Endodermal cell (in vitro differentiated cells): ENCODE measurements at regions not wholly inside any gene's neighbourhood (a gene's known extent, or its start where the extent isn't known, plus 50 kb on each side); places are given as distances from the start of the nearest gene placed in this dataset.

Experiments
- DNase-seq: peaks from one replicate; pipeline ENCODE4 v3.0.0-alpha.2; 2017
- H3K27ac ChIP-seq: 2 replicates; pipeline ENCODE4 v1.5.1; 2013; ENCODE audit warnings: mild to moderate bottlenecking, low read depth, low read length, moderate library complexity
- H3K27me3 ChIP-seq: 2 replicates; pipeline ENCODE4 v1.6.1; 2013; ENCODE audit warnings: mild to moderate bottlenecking, low read length, moderate library complexity; ENCODE audit not compliant: insufficient read depth, control insufficient read depth, poor library complexity, severe bottlenecking
- H3K36me3 ChIP-seq: 2 replicates; pipeline ENCODE4 v1.7.0; 2013; ENCODE audit warnings: mild to moderate bottlenecking, low read length, moderate library complexity; ENCODE audit not compliant: control insufficient read depth, insufficient read depth
- H3K4me1 ChIP-seq: one replicate; pipeline ENCODE4 v1.7.0; 2013; ENCODE audit warnings: low read length; ENCODE audit not compliant: control insufficient read depth, insufficient read depth
- H3K4me3 ChIP-seq: 2 replicates; pipeline ENCODE4 v1.5.1; 2013; ENCODE audit warnings: mild to moderate bottlenecking, low read length, moderate library complexity
- H3K9ac ChIP-seq: 2 replicates; pipeline ENCODE4 v1.6.1; 2013; ENCODE audit warnings: mild to moderate bottlenecking, low read length, moderate library complexity; ENCODE audit not compliant: poor library complexity, severe bottlenecking; ENCODE audit errors: extremely low read depth
- H3K9me3 ChIP-seq: 2 replicates; pipeline ENCODE4 v1.6.1; 2013; ENCODE audit warnings: mild to moderate bottlenecking, low read length, moderate library complexity; ENCODE audit not compliant: control insufficient read depth
- H3K27ac Mint-ChIP-seq: 2 replicates; pipeline ENCODE4 v1.8.0; 2020; ENCODE audit warnings: mixed read lengths
- H3K27me3 Mint-ChIP-seq: 2 replicates; pipeline ENCODE4 v1.8.0; 2021; ENCODE audit warnings: mild to moderate bottlenecking, mixed read lengths; ENCODE audit not compliant: insufficient read depth
- H3K36me3 Mint-ChIP-seq: 2 replicates; pipeline ENCODE4 v1.8.0; 2020; ENCODE audit warnings: low read depth, mixed read lengths
- H3K4me1 Mint-ChIP-seq: 2 replicates; pipeline ENCODE4 v1.8.0; 2020; ENCODE audit warnings: mixed read lengths
- H3K4me3 Mint-ChIP-seq: 2 replicates; pipeline ENCODE4 v1.8.0; 2020; ENCODE audit warnings: mild to moderate bottlenecking, moderate library complexity, mixed read lengths
- H3K9me3 Mint-ChIP-seq: 2 replicates; pipeline ENCODE4 v1.8.0; 2020; ENCODE audit warnings: mild to moderate bottlenecking, mixed read lengths
- WGBS, 2 experiments: methylation state at CpG; one replicate each; pipeline versions ENCODE4 v1.1.5 to v1.1.7; 2013; ENCODE audit warnings: missing lambda C conversion rate in 2 of 2, mixed read lengths in 1 of 2; ENCODE audit not compliant: insufficient coverage in 1 of 2, insufficient read length in 1 of 2; 5-methylcytosine and 5-hydroxymethylcytosine counted together
- TF ChIP-seq, protein P1 (sequence below): fragments of 200-600 bp; sonication (generic); conservative IDR thresholded peaks from 2 replicates; pipeline ENCODE4 v1.5.0; 2021; ENCODE audit warnings: antibody characterized with exemption, mild to moderate bottlenecking

DNA sequence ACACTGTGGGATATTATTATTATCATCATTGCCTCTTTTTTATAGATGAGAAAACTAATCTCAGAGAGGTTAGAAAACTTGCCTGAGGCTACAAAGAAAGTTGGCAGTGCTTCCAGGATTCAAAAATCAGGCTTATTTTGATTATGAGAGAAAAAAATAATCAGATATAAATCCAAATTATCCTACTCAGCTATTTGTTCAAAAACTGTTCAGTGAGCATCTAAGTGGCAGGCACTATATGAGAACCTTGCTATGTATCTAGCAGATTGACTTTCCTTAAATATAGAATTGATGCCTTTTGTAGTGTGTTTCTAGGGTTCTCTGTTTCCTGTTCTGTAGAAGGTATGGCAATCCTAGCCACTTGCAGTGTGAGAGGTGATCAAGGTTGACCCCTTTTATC, 60.0 kb upstream of the SLC35B4 start:
- H3K4me3 ChIP-seq: no peak overlapping the region
- no peak overlapping the region for H3K4me3 Mint-ChIP-seq
- peaks cover 15% of the 10 kb centered on the region for H3K27me3 Mint-ChIP-seq
- peaks cover 8% of the 10 kb centered on the region for H3K4me1 Mint-ChIP-seq
- H3K27ac Mint-ChIP-seq: no peak overlapping the region
- peaks cover 8% of the 10 kb centered on the region for H3K27me3 ChIP-seq
- H3K36me3 ChIP-seq: no peaks in the 10 kb centered on the region
- no peaks in the 10 kb centered on the region for H3K36me3 Mint-ChIP-seq
- no peaks in the 10 kb centered on the region for H3K9me3 ChIP-seq
- no peak overlapping the region for H3K9ac ChIP-seq
- peaks cover 4% of the 10 kb centered on the region for H3K4me1 ChIP-seq
- no peak for DNase-seq
- H3K9me3 Mint-ChIP-seq: peaks cover 4% of the 10 kb centered on the region
- TF ChIP-seq, protein P1, sequence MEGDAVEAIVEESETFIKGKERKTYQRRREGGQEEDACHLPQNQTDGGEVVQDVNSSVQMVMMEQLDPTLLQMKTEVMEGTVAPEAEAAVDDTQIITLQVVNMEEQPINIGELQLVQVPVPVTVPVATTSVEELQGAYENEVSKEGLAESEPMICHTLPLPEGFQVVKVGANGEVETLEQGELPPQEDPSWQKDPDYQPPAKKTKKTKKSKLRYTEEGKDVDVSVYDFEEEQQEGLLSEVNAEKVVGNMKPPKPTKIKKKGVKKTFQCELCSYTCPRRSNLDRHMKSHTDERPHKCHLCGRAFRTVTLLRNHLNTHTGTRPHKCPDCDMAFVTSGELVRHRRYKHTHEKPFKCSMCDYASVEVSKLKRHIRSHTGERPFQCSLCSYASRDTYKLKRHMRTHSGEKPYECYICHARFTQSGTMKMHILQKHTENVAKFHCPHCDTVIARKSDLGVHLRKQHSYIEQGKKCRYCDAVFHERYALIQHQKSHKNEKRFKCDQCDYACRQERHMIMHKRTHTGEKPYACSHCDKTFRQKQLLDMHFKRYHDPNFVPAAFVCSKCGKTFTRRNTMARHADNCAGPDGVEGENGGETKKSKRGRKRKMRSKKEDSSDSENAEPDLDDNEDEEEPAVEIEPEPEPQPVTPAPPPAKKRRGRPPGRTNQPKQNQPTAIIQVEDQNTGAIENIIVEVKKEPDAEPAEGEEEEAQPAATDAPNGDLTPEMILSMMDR: no peak
- H3K27ac ChIP-seq: no peak overlapping the region

GRCh38 chr7:134375206-134375605, 58.5 kb upstream of the SLC35B4 start:
- WGBS, 2 experiments: 96 to 100% methylated on average over 4 to 5 of the region's 5 CpGs
- H3K36me3 ChIP-seq: no peaks in the 10 kb centered on the region
- H3K27me3 ChIP-seq: peaks cover 8% of the 10 kb centered on the region
- TF ChIP-seq, protein P1: no peak
- peaks cover 4% of the 10 kb centered on the region for H3K9me3 Mint-ChIP-seq
- H3K36me3 Mint-ChIP-seq: no peaks in the 10 kb centered on the region
- no peak overlapping the region for H3K27ac ChIP-seq
- H3K27ac Mint-ChIP-seq: no peak overlapping the region
- H3K27me3 Mint-ChIP-seq: peaks cover 19% of the 10 kb centered on the region
- H3K4me3 ChIP-seq: no peak overlapping the region
- no peak overlapping the region for H3K9ac ChIP-seq
- no peak overlapping the region for H3K4me3 Mint-ChIP-seq
- no peak for DNase-seq
- peaks cover 8% of the 10 kb centered on the region for H3K4me1 Mint-ChIP-seq
- no peaks in the 10 kb centered on the region for H3K9me3 ChIP-seq
- peaks cover 4% of the 10 kb centered on the region for H3K4me1 ChIP-seq

- Histone ChIP-seq H3K27me3 (peaks cover 8% of the 10 kb centered on the region), H3K36me3 (no peaks in the 10 kb centered on the region), H3K4me3 (no peak overlapping the region), H3K4me1 (peaks cover 4% of the 10 kb centered on the region), H3K9ac (no peak overlapping the region), H3K27ac (no peak overlapping the region), H3K9me3 (no peaks in the 10 kb centered on the region)
- Mint-ChIP-seq H3K27ac (no peak overlapping the region), H3K4me3 (no peak overlapping the region), H3K36me3 (no peaks in the 10 kb centered on the region), H3K27me3 (peaks cover 19% of the 10 kb centered on the region), H3K4me1 (peaks cover 8% of the 10 kb centered on the region), H3K9me3 (peaks cover 4% of the 10 kb centered on the region)
- 83 to 92% methylated on average over 2 to 4 of the region's 4 CpGs for WGBS, 2 experiments
- TF ChIP-seq, protein P1: no peak
- DNase-seq: no peak
Measured at GRCh38 chr7:134374791-134375190, 58.1 kb upstream of the SLC35B4 start.
